GM03348 (cell line): ENCODE measurements at regions not wholly inside any gene's neighbourhood (a gene's known extent, or its start where the extent isn't known, plus 50 kb on each side); places are given as distances from the start of the nearest gene placed in this dataset.

Source experiments
- DNase-seq: peaks from one replicate; pipeline ENCODE4 v3.0.0; 2012; ENCODE audit warnings: low spot score

DNA sequence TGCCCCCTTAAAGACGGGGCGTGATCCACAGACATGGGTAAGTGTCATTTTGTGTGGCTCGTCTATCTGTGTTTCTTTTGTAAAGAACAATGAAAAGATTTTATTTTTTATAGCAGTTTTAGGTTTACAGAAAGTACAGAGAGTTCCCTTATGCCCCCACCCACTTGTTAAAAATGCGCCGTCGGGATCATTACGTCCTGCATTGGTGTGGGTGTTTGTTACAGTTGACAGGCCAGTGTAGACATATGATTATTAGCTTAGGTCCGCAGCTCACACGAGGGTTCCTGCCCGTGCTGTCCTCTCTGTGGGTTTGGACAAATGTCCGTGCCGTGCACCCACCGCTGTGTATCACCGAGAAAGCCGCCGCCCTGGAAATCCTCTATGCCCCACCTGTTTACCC is 50.5 kb downstream of the RGS12 start:
- DNase-seq: no peak

DNA sequence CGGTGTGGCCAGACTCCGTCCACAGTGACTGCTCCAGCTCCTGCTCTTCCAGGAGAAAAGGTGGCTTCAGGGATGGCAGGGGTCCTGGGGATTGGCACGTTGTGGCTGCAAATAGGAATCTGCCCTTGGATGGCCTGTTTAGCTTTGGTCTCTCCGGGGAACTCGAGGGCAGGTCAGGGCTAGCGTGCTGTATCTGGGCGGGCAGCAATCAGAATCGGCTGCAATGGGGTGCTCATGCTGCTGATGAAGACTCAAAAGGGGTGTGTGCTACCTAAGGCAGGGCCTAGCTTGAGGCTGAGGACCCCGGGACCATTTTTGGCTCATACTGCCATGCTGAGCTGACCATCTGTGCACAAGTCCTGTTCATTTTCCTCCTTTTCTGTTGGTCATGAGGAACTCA is 51.3 kb downstream of the RGS12 start:
- DNase-seq: no peak

DNA sequence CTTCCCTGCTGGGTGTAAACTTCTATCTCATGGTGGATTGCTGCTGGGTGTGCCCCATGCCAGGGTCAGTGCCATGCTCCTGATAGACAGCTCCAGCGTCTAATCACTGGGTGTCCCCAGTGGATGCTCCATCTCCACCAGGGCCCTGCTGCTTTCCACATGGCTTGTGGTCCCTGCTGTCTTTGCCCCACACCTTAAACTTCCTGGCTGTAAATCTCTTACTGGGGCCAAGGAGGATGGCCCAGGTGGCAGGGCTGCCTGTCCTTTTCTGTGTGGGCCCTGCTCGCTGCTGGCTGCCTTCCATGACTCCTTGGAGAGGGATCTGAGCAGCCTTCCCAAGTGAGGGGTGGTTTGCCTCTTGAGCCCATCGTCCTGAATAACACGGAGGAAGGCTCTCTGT is 51.8 kb downstream of the RGS12 start:
- DNase-seq: no peak

DNA sequence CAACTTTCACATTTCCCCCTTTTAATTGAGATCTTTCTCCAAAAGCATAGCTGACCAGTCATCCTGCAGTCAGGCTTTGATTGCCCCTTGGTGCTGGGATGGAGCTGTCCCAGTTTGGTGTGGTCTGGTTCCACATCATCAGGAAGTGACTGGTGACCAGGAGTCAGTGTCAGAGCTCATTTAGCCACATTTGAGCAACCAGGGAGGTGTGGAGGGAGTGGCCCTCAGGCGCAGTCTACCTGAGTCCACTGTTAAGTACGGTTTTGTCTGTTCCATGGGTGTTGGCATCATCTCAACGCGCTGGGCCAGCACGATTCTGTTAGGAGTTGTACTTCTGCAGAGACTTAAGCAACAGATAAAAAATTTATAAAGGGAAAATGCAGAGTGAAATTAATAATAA is 52.6 kb downstream of the RGS12 start:
- no peak for DNase-seq

DNA sequence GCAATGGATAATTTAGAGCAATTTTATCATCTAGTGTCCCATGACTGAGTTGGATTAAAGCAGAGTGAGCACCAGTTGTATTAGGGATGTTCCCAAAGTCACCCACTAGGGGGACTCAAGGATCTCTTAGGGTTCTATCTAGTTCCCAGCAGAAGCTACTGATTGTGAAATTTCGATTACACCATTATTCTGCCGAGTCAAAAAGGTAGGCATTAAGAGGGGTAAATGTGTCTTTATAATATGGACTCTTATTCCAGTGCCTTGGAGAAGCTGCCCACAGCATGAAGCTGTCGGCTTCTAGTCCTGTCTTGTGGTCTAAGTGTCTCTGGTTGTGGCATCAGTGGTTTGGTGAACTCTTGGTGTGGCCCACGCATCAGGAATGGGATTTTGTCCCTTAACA is 53.3 kb downstream of the RGS12 start:
- DNase-seq: peak; percentile 91

DNA sequence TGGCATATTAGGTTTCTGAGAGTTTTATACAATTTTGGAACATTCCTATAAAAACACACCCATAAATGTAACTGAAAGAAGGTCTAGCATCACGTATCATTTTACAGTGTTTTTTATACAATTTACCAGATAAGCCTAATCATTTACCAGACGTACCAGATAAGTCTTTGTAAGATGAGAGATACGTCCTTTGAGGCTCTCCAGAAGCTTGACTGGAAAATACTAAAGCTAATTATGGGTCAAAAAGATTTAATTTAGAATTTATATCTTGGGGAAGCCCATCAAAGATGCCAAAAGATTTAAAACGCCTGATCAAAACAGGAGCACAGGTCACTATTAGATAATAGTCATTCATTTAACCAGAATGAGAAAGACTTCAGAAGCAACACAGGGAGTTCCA is 55.0 kb downstream of the RGS12 start:
- DNase-seq: no peak

DNA sequence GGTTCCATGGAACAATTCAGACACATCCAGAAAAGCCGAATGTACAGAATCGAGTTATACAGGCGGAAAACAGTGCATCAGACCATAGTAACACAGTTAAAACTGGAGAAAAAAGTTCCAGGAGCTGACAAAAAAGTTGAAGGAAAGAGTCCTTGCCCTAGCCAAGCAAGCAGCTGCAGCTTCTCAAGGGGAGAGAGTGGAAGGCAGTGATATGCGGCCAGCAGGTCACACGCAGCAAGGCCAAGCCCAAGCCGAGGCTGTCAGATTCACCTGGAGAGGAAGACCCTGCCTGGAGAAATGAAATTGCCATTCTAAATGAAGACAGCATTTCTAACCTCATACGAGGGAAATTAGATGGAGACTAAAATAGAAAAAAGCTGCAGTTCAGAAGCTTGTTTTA is 55.8 kb downstream of the RGS12 start:
- DNase-seq: no peak

DNA sequence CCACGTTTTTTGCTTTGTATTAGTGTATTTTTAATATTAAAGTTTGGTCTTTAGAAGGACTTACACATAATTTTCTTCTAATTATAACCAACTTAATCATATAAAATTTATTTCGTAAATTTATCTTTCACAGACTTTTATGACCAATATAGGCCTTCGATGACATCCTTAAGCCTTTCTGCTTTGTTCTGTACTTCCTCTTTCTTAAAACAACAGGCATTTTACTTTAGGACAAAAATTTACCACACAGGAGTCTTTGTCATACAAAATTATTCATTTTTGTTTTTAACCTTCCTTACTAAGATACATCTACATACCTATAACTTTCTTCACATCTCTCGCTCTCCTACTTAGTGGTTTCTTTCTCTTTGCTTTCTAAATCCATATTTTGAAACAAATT is 56.3 kb downstream of the RGS12 start:
- DNase-seq: no peak

DNA sequence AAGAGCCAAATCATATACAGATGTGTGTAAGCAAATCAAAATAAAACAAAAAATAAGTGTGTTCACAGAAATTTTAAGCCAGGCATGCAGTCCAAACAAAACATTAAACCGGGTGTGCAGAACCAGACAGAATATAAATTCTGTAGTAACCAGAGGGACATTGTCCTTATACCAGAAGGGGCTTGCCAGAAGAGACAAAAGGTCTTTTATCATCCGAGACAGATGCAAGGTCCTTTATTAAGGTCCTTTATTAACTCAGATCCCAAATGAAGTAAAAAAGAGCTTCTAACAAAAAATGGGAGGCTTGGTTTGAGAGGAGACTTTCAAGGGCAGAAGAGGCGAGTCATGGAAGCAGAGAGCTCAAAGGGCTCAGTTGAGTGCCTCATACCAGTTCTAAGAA is 59.2 kb downstream of the RGS12 start:
- DNase-seq: no peak

DNA sequence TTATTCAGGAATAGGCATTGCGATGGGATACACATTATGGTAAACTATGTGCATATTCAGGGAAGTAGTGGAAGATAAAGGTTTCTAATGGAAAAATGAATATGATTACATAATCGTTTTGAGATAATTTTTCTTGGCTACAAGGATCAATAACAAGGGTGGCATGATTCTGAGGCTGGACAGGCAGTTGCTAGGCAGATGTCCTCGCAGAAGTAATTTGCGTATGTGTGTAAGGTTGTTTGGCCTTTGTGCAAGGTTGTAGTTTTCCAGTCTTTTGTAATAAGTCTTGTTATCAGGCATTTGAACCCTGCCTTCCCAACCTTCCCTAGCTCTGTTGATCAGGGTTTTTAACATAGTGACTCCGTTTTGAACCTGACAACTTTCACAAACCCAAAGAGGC is 59.7 kb downstream of the RGS12 start:
- DNase-seq: no peak

DNA sequence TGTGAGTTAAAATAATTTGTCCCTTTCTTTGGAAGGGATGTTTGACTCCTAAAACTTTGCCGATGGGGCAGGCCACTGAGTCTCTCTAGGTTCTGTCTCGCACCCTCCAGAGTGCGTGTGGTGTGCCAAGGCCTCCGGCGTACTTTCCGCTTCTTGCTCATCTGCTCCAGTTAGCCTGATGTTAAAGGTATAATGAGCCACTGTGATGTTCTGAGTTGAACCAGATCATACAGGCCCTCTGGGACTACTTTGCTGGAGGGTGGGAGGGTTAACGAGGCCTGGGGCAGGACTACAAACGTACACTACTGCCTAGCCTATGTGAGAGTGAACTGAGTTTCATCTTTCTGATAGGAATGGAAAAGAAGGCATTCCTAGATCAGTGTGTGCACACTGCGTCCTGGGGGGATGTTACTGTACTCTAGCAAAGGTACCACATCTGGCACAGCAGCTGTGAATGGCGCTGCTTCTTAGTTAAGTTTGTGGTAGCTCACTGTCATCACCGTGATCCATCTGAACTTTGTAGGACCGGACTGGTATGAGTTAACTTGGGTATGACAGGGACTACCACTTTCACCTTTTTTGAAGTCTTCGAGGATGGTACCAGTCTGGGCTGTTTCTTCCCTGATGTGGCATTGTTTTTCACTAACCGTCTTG is 60.2 kb downstream of the RGS12 start:
- no peak for DNase-seq

DNA sequence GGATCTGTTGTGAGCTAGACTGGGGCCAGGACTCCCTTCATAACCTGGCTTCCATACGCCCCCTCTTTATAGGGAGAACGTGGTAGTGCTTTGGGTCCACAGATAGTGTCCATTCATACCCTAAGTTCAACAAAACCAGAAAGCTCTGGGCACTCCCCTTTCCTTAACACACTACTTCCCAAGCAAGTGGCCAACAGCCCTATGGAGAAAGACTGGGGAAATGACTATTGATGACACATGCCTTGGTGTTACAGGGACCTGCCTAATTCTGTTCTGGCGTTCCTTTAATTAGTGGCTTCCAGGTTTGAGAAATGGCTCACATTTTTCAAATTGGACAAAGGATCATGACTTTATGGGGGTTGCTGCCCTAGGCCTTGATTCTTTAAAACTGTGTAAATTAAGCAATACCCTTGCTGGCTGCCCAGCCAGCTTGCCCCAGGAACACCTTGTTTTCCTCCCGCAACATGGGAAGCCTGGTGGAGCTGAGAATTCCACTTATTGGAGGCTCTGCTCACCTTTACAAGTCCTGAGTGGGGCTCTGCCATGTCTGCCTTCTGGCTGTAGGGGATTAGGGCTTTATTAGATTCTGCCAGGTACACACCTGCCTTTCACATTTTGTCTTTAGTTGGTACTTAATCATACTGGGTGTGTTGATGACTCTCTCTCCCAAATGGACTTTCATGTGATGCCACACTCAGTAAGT is 61.1 kb downstream of the RGS12 start:
- DNase-seq: no peak

DNA sequence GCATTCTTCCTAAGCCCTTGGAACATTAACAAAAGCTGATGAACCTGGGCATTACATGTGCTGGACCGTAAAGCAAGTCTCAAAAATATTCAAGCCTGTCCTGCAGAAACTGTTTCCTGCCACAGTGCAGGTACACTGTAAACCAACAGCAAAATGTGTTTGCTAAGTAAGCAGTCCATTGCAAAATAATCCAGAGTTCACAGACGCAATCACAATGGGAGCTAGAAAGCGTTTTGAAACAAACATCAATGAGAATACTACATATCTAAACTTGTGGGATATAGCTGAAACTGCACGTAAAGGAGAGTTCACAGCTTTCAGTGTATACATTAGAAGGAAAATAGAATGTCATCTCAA is 61.6 kb downstream of the RGS12 start:
- no peak for DNase-seq

DNA sequence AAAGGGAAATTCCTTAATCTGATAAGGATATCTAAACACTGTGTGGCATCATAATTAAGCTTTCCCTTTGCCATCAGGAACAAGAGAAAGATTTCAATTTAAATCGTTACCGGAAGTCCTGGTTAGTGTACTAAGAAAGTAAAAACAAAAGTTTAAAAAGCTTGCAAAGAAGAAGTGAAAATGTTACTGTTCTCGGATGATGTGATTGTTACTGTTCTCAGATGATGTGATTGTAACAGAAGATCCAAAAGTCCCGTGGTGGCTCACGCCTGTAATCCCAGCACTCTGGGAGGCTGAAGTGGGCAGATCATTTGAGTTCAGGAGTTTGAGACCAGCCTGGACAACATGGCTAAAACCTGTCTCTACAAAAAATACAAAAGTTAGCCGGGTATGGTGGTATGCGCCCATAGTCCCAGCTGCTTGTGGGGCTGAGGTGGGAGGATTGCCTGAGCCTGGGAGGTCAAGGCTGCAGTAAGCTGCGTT is 62.5 kb downstream of the RGS12 start:
- DNase-seq: no peak

DNA sequence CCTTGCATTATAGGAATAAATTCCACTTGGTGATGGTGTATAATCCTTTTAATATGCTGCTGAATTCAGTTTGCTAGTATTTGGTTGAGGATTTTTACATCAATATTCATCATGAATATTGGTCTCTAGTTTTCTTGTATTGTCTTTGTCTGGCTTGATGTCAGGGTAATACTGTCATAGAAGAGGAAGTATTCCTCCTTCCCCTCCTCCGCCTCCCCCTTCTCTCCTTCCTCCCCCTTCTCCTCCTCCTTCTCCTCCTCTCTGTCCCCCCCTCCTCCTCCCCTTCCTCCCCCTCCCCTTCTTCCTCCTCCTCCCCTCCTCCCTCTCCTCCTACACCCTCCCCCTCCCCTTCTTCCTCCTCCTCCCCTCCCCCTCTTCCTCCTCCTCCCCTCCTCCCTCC is 65.8 kb downstream of the RGS12 start:
- no peak for DNase-seq

DNA sequence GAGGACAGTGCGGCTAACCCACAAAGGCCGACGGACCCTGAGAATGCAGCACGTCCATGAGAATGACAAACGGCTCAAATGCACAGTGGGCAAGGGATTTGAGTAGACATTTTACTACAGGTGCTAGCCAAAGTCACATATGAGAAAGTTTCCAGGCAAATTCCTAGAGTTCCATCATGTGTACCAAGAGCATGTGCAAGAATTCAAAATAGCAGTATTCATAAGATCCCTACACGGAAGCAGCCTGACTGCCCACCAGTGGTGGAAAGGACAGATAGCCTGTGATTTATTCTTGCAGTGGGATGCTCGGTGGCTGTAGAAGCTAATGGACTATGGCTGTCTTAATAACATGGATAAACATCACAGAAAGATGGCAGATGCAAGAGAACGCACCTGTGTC is 68.0 kb downstream of the RGS12 start:
- DNase-seq: no peak

DNA sequence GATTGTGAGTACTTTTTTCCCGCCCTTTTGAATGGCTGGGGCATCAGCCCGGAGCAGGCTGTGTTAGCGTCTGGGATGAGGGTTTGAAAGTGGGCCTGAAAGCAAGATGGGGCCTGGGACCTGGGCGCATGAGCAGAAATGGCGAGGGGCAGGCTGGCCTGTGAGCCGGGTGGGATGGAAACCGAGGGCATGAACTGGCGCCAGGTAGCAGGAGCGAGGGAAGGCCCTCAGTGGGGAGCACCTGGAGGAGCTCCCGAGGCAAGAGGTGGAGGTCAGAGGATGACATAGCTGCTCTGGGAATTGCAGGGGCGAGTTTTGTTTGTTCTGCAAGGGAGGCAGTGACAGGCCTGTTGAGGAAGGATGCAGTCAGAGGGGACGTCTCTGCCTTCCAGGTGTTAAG is 68.6 kb downstream of the RGS12 start:
- no peak for DNase-seq

DNA sequence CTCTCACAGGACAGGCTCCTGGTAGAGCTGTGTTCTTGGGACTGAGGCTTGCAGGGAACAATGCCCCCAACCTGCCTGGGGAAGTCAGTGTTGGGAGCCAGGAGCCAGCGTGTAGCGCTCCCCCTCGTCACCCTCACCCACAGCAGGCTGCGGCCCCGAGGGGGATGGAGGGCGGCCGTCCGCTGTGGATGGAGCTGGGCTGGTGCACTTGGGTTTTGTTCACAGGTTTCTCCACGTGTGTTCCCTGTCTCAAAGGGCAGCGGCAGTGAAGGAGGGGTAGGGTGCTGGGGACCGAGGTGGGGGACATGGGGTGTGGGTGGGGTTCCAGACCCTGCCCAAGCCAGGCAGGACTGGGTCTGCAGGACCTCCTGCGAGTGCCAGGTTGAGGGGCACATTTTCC is 69.1 kb downstream of the RGS12 start:
- no peak for DNase-seq

DNA sequence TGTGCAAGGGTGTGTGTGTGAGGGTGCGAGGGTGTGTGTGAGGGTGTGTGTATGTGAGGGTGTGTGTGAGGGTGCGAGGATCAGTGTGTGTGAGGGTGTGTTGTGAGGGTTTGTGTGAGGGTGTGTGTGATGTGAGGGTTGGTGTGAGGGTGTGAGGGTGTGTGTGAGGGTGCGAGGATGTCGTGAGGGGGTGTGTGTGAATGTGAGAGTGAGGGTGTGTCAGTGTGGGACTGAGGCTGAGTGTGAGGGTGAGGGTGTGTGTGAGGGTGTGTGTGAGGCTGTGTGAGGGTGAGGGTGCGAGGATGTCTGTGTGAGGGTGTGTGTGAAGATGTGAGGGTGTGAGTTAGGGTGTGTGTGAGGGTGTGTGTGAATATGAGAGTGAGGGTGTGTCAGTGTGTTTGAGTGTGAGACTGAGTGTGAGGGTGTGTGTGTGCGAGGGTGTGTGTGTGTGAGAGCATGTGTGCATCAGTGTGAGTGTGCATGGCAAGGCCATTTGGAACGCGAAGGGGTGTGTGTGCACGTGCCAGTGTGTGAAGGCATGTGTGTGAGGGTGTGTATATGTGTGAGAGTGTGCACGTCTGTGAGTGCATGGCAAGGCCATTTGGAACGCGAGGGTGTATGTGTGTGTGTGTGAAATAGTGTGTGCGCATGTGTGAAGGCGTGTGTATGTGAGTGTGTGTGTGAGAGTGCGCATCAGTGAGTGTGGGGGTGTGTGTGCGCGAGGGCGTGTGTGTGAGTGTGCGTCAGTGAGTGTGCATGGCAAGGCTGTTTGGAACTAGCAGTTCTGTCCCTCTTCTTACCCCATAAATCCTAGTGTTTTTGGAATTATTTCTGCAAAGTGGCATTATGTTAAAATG is 69.8 kb downstream of the RGS12 start:
- DNase-seq: no peak

DNA sequence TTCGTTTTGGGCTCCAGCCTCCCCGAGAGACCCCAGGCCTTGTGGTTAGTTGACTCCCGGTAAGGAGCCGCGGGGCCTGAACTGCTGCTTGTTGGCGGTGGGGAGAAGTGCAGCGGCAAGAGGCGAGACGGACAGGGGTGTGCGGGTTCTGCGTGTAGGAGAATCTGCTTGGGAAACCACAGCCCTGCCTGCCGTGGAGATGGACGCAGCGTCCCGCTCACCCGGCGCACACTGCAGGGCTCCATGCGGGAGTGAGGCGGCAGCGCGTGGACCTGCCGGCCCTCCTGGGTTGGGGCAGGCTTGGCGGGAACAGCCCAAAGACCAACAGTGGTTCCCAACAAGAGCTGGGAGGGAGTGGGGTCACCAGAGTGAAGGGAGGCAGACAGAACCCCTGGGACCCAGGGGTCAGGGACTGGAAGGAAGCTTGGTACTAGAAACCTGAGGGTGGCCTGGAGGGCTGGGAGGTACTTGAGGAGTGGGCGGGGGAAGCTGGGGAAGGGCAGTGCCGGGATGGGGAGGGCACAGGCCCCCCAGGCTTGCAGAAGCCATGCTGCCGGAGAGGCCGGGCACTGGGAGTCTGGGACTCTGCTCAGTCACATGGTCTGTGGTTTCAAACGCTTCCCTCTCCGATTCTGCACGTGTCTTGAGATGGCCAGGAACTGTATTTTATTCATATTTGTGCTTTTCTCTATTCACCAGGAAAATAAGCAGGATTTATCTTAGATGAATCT is 70.8 kb downstream of the RGS12 start:
- DNase-seq: no peak

DNA sequence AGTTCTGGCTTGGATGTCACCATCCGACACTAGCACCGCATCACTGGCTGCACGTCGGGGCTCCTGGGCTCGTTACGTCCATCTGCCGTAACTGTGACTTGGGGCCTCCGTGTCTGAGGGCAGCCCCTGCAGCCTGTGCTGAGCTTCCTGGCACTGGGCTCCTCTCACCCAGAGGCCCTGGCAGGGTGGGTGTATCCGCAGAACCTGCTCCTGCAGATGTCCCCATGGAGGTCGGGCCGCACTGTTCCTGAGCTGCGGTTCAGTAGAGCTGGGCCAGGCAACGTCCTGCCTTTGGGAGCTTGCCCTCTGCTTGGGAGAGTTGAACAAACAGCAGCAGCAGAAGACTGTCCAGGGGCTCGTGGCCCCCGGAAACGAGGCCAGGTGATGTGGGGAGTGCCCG is 71.4 kb downstream of the RGS12 start:
- DNase-seq: no peak

DNA sequence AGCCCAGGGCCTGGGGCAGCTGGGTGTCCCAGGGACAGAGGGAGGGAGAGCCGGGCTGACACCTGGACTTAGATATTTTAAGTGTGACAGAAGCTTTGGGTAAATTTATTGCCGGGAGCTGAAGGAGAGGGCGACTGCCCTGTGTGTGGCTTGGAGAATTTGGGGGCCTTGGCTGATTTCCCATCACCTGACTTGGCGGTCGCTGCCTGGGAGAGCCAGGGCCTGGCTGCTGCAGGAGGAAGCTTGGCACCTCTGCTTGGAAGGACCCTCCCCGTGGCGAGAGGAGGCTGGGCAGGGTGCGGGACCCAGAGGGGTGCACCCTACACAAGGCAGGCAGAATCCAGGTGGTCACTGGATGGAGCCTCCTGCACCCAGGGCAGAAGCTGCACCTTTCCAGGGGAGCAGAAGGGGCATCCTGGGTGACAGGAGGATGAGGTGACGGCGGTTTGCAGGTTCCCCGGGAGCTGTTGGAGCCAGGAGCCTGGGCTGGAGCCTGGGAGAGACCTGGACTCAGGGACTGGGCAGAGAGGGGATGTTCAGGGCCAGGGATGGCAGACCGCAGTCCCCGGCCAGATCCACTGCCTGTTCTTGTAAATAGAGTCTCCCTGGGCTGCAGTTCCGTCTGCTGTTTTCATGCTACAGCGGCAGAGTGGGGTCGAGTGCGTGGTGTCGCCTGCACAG is 72.0 kb downstream of the RGS12 start:
- DNase-seq: no peak
